OCI-LY7 (cell line): ENCODE measurements at regions not wholly inside any gene's neighbourhood (a gene's known extent, or its start where the extent isn't known, plus 50 kb on each side); places are given as distances from the start of the nearest gene placed in this dataset.

Experiments
- CTCF ChIP-seq: fragments of 200-600 bp; sonication (generic); conservative IDR thresholded peaks from 2 replicates; pipeline ENCODE4 v1.5.1; 2014; ENCODE audit warnings: mild to moderate bottlenecking, antibody characterized with exemption, low read length, moderate library complexity, mixed read lengths
- EZH2phosphoT487 ChIP-seq: fragments of 200-600 bp; sonication (generic); IDR thresholded peaks from 2 replicates; pipeline ENCODE4 v1.6.1; 2018; ENCODE audit warnings: low read depth, borderline replicate concordance, mild to moderate bottlenecking, mixed run types, antibody characterized with exemption, low read length, moderate library complexity, mixed read lengths

GRCh38 chr6:133170602-133171001 lies 70.6 kb upstream of the EYA4 start:
- no peak for TF ChIP-seq CTCF
- TF ChIP-seq EZH2phosphoT487 = no peak
